GM23338 (cell line): ENCODE measurements at regions not wholly inside any gene's neighbourhood (a gene's known extent, or its start where the extent isn't known, plus 50 kb on each side); places are given as distances from the start of the nearest gene placed in this dataset.

ENCODE experiments used
- ATAC-seq: fragments of 200-7000 bp; cut with Tn5 transposase; 3 replicates; pipeline ENCODE4 v1.9.1; 2020
- DNase-seq: peaks from one replicate; pipeline ENCODE4 v3.0.0-alpha.2; 2015; ENCODE audit warnings: low spot score
- H2AFZ ChIP-seq: fragments of 200-600 bp; sonication (generic); 2 replicates; pipeline ENCODE4 v1.8.0; 2016; ENCODE audit warnings: antibody characterized with exemption, mild to moderate bottlenecking, moderate library complexity
- H3F3A ChIP-seq: fragments of 200-600 bp; sonication (generic); replicated peaks from 2 replicates; pipeline ENCODE4 v1.8.0; 2017; ENCODE audit warnings: antibody characterized with exemption, mixed run types, low read depth
- H3K27ac ChIP-seq: fragments of 200-600 bp; sonication (generic); 2 replicates; pipeline ENCODE4 v1.6.1; 2016; ENCODE audit warnings: low read depth
- H3K27me3 ChIP-seq: fragments of 200-600 bp; sonication (generic); 2 replicates; pipeline ENCODE4 v1.8.0; 2016; ENCODE audit warnings: mild to moderate bottlenecking, mixed run types, moderate library complexity; ENCODE audit not compliant: insufficient read depth
- H3K36me3 ChIP-seq: fragments of 200-600 bp; sonication (generic); 2 replicates; pipeline ENCODE4 v1.8.0; 2016; ENCODE audit warnings: mild to moderate bottlenecking; ENCODE audit not compliant: insufficient read depth
- H3K4me1 ChIP-seq: fragments of 200-600 bp; sonication (generic); 2 replicates; pipeline ENCODE4 v1.8.0; 2016; ENCODE audit warnings: mild to moderate bottlenecking, moderate library complexity; ENCODE audit not compliant: insufficient read depth
- H3K4me2 ChIP-seq: fragments of 200-600 bp; sonication (generic); 2 replicates; pipeline ENCODE4 v1.7.1; 2017; ENCODE audit warnings: mixed run types
- H3K4me3 ChIP-seq: fragments of 200-600 bp; sonication (generic); 2 replicates; pipeline ENCODE4 v1.6.1; 2016; ENCODE audit warnings: mixed run types
- H3K79me2 ChIP-seq: fragments of 200-600 bp; sonication (generic); replicated peaks from 2 replicates; pipeline ENCODE4 v1.8.0; 2017; ENCODE audit warnings: mild to moderate bottlenecking; ENCODE audit not compliant: insufficient read depth
- H3K9me2 ChIP-seq: fragments of 200-600 bp; sonication (generic); 2 replicates; pipeline ENCODE4 v1.8.0; 2017; ENCODE audit not compliant: insufficient read depth
- H4K20me1 ChIP-seq: fragments of 200-600 bp; sonication (generic); replicated peaks from 2 replicates; pipeline ENCODE4 v1.8.0; 2017; ENCODE audit warnings: mild to moderate bottlenecking; ENCODE audit not compliant: insufficient read depth
- H3K27ac Mint-ChIP-seq: 2 replicates; pipeline ENCODE4 v1.8.0; 2020; ENCODE audit warnings: inconsistent platforms, mild to moderate bottlenecking, moderate library complexity, mixed read lengths
- H3K27me3 Mint-ChIP-seq: 3 replicates; pipeline ENCODE4 v1.8.0; 2022; ENCODE audit warnings: low read depth, mild to moderate bottlenecking, moderate library complexity, mixed read lengths, inconsistent platforms; ENCODE audit not compliant: insufficient read depth, poor library complexity
- H3K36me3 Mint-ChIP-seq: 3 replicates; pipeline ENCODE4 v1.8.0; 2021; ENCODE audit warnings: low read depth, mild to moderate bottlenecking, inconsistent platforms, moderate library complexity, mixed read lengths
- H3K4me1 Mint-ChIP-seq: 3 replicates; pipeline ENCODE4 v1.8.0; 2020; ENCODE audit warnings: mild to moderate bottlenecking, inconsistent platforms, mixed read lengths
- H3K4me3 Mint-ChIP-seq: 3 replicates; pipeline ENCODE4 v1.8.0; 2021; ENCODE audit warnings: moderate library complexity, mild to moderate bottlenecking, inconsistent platforms, mixed read lengths
- H3K9me3 Mint-ChIP-seq: 3 replicates; pipeline ENCODE4 v1.8.0; 2020; ENCODE audit warnings: moderate library complexity, mild to moderate bottlenecking, inconsistent platforms, mixed read lengths
- CREB1 ChIP-seq: fragments of 250-450 bp; sonication (Bioruptor Pico); IDR thresholded peaks from 2 replicates; pipeline ENCODE4 v1.5.0; 2020; ENCODE audit warnings: low read depth, mild to moderate bottlenecking, moderate library complexity
- ETS1 ChIP-seq: IDR thresholded peaks from 2 replicates; pipeline ENCODE4 v1.6.1; 2016; ENCODE audit warnings: antibody characterized with exemption
- EZH2 ChIP-seq: fragments of 200-600 bp; sonication (generic); IDR thresholded peaks from one replicate; pipeline ENCODE4 v1.8.0; 2017; ENCODE audit warnings: antibody characterized with exemption, mild to moderate bottlenecking, low read depth; ENCODE audit not compliant: unreplicated experiment
- EZH2phosphoT487 ChIP-seq: fragments of 200-600 bp; sonication (generic); IDR thresholded peaks from one replicate; pipeline ENCODE4 v1.8.1; 2018; ENCODE audit warnings: antibody characterized with exemption; ENCODE audit not compliant: unreplicated experiment
- JUNB ChIP-seq: IDR thresholded peaks from one replicate; pipeline ENCODE4 v1.6.1; 2016; ENCODE audit warnings: antibody characterized with exemption; ENCODE audit not compliant: unreplicated experiment
- NANOG ChIP-seq: IDR thresholded peaks from 2 replicates; pipeline ENCODE4 v1.6.1; 2016; ENCODE audit warnings: antibody characterized with exemption, borderline replicate concordance
- POLR2AphosphoS5 ChIP-seq: IDR thresholded peaks from 2 replicates; pipeline ENCODE4 v1.6.1; 2016; ENCODE audit warnings: antibody characterized with exemption, low read depth
- ZNF114 ChIP-seq: fragments of 250-450 bp; sonication (Bioruptor Pico); IDR thresholded peaks from 2 replicates; pipeline ENCODE4 v1.5.0; 2020; ENCODE audit warnings: mild to moderate bottlenecking, moderate library complexity
- ZNF331 ChIP-seq: fragments of 250-450 bp; sonication (Bioruptor Pico); IDR thresholded peaks from 2 replicates; pipeline ENCODE4 v1.5.0; 2020; ENCODE audit warnings: low read depth, mild to moderate bottlenecking, moderate library complexity
- TF ChIP-seq, protein P1 (sequence below), 2 experiments: fragments of 200-600 bp in 1 of 2; sonication (generic) in 1 of 2; conservative IDR thresholded peaks; 2 replicates each; pipeline versions ENCODE4 v1.5.1 to v1.6.1; 2016 to 2017; ENCODE audit warnings: antibody characterized with exemption in 2 of 2, low read depth in 2 of 2, mild to moderate bottlenecking in 2 of 2, moderate library complexity in 1 of 2
- TF ChIP-seq, protein P2 (sequence below): IDR thresholded peaks from one replicate; pipeline ENCODE4 v1.6.1; 2018; ENCODE audit warnings: antibody characterized with exemption; ENCODE audit not compliant: unreplicated experiment

DNA sequence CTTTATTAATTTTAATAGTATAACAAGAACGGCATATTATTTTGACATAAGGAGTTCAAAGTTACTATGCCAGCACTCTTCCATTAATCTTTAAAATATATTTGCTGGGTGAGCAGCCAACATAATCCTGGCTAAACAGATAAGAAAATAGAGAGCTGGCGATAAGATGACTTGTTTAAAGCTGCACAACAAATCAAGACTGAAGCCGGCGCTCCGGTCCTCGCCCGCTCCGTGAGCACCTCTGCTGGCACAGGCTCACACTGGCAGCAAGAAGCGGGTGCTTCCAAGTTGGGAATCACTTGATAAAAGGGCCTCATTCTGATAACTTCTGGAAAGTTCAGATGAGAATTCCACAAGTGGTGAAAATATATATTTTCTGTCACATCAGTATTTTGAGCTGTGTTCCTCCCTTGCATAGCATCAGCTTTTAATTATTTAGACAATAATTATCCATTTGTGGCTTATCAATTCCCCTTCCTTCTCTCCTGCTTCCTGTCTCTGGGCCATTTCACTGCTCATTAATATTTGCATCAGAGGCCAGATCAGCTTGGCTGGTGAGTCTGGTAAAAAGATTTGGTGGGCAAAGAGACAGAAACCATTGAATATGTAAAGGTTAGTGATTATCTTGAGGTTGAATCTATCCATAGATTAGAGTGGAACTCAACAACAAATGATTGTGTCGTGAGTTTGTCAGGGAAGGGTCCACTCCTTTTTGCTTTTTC, 205.3 kb downstream of the MZT1 start (continued):
- TF ChIP-seq, protein P1, sequence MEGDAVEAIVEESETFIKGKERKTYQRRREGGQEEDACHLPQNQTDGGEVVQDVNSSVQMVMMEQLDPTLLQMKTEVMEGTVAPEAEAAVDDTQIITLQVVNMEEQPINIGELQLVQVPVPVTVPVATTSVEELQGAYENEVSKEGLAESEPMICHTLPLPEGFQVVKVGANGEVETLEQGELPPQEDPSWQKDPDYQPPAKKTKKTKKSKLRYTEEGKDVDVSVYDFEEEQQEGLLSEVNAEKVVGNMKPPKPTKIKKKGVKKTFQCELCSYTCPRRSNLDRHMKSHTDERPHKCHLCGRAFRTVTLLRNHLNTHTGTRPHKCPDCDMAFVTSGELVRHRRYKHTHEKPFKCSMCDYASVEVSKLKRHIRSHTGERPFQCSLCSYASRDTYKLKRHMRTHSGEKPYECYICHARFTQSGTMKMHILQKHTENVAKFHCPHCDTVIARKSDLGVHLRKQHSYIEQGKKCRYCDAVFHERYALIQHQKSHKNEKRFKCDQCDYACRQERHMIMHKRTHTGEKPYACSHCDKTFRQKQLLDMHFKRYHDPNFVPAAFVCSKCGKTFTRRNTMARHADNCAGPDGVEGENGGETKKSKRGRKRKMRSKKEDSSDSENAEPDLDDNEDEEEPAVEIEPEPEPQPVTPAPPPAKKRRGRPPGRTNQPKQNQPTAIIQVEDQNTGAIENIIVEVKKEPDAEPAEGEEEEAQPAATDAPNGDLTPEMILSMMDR (conservative IDR thresholded peaks at IDR 0.05; ENCODE audit: low read depth in 2 of 2), result no peak
- TF ChIP-seq POLR2AphosphoS5 (no peak), ETS1 (no peak)

DNA sequence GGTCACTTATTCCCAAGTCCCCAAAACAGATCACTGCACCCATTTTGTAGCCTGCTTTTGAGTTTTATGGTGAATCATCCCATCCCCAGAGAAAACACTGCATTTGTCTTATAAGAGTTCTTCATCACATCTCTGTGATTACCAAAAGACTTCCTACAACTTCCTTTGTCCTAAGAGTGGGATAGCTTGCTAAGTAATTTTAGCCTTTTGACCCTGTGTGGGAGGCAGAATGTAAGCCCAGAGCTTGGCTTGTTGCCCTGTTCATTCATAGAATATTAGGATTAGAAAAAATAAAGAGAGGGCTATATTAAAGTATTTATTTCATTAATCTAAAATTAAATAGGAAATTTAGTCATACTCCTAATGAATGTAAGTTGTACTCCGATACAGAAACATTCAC, 213.3 kb downstream of the MZT1 start:
- Mint-ChIP-seq H3K36me3 (no peaks in the 10 kb centered on the region), H3K27ac (no peak overlapping the region; the same call in 1 of the 2 replicates), H3K4me1 (no peaks in the 10 kb centered on the region; the same call in 2 of the 3 replicates), H3K9me3 (no peaks in the 10 kb centered on the region), H3K27me3 (no peaks in the 10 kb centered on the region), H3K4me3 (no peak overlapping the region)
- Histone ChIP-seq H3K4me2 (no peak overlapping the region), H4K20me1 (no peaks in the 10 kb centered on the region), H3F3A (no peaks in the 10 kb centered on the region), H3K79me2 (no peaks in the 10 kb centered on the region), H3K4me3 (no peak overlapping the region), H3K27me3 (no peaks in the 10 kb centered on the region), H2AFZ (no peak overlapping the region), H3K4me1 (no peaks in the 10 kb centered on the region), H3K36me3 (no peaks in the 10 kb centered on the region), H3K9me2 (no peaks in the 10 kb centered on the region), H3K27ac (no peak overlapping the region)
- ATAC-seq, result no peak
- no peak for DNase-seq
- TF ChIP-seq NANOG, result no peak
- no peak for TF ChIP-seq JUNB
- TF ChIP-seq CREB1 (CRISPR knock-in tag), result no peak
- no peak for TF ChIP-seq ETS1
- TF ChIP-seq, protein P1 (conservative IDR thresholded peaks at IDR 0.05; ENCODE audit: low read depth in 2 of 2), result no peak
- TF ChIP-seq EZH2phosphoT487, result no peak
- TF ChIP-seq ZNF331, result no peak
- TF ChIP-seq, protein P2, sequence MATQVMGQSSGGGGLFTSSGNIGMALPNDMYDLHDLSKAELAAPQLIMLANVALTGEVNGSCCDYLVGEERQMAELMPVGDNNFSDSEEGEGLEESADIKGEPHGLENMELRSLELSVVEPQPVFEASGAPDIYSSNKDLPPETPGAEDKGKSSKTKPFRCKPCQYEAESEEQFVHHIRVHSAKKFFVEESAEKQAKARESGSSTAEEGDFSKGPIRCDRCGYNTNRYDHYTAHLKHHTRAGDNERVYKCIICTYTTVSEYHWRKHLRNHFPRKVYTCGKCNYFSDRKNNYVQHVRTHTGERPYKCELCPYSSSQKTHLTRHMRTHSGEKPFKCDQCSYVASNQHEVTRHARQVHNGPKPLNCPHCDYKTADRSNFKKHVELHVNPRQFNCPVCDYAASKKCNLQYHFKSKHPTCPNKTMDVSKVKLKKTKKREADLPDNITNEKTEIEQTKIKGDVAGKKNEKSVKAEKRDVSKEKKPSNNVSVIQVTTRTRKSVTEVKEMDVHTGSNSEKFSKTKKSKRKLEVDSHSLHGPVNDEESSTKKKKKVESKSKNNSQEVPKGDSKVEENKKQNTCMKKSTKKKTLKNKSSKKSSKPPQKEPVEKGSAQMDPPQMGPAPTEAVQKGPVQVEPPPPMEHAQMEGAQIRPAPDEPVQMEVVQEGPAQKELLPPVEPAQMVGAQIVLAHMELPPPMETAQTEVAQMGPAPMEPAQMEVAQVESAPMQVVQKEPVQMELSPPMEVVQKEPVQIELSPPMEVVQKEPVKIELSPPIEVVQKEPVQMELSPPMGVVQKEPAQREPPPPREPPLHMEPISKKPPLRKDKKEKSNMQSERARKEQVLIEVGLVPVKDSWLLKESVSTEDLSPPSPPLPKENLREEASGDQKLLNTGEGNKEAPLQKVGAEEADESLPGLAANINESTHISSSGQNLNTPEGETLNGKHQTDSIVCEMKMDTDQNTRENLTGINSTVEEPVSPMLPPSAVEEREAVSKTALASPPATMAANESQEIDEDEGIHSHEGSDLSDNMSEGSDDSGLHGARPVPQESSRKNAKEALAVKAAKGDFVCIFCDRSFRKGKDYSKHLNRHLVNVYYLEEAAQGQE, result no peak
- TF ChIP-seq POLR2AphosphoS5, result no peak
- TF ChIP-seq EZH2, result no peak
- no peak for TF ChIP-seq ZNF114 (CRISPR knock-in tag)
